ENCODE measurements at regions not wholly inside any gene's neighbourhood (a gene's known extent, or its start where the extent isn't known, plus 50 kb on each side); places are given as distances from the start of the nearest gene placed in this dataset.
"Not testable (repeated sequence)": the region's sequence is repeated elsewhere in the genome, so short reads cannot be mapped to it uniquely, and the experiment has no call there.

- DNase-seq (ENCODE audit: low spot score): no peak
Measured at GRCh38 chr15:29511663-29512062, 242.0 kb upstream of the NSMCE3 start.

DNA sequence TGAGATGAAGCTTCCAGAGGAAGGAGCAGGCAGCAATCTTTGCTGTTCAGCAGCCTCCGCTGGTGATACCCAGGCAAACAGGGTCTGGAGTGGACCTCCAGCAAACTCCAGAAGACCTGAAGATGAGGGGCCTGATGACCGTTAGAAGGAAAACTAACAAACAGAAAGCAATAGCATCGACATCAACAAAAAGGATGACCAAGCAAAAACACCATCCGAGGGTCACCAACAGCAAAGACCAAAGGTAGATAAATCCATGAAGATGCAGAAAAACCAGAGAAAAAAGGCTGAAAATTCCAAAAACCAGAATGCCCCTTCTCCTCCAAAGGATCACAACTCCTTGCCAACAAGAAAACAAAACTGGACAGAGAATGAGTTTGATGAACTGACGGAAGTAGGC lies 235.9 kb upstream of the NSMCE3 start:
- DNase-seq (ENCODE audit: low spot score): not testable (repeated sequence)

GRCh38 chr15:29490747-29491471 lies 221.3 kb upstream of the NSMCE3 start:
- DNase-seq (ENCODE audit: low spot score): no peak

GRCh38 chr15:29480949-29481348 lies 211.3 kb upstream of the NSMCE3 start:
- DNase-seq (ENCODE audit: low spot score): no peak

DNA sequence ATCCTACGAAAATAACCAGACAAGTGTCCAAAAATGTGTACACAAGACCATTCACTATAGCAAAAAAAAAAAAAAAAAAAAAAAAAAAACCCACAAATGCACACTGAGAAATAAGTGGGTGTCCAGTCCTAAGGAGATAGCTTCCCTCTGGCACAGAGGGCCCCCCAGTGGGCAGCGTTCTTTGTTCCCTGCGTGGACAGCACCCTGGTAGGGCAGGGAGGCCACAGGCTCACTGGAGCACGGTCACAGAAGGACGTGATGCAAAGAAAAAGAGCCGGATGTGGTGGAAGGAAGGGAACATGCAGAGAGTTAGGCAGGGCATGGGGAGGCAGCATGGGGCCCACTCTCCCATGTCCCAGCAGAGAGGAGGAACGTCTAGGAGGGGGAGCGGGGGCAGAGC lies 210.7 kb upstream of the NSMCE3 start:
- no peak for DNase-seq (ENCODE audit: low spot score)

- DNase-seq (ENCODE audit: low spot score): no peak
Measured at GRCh38 chr15:29477256-29477655, 207.6 kb upstream of the NSMCE3 start.

DNA sequence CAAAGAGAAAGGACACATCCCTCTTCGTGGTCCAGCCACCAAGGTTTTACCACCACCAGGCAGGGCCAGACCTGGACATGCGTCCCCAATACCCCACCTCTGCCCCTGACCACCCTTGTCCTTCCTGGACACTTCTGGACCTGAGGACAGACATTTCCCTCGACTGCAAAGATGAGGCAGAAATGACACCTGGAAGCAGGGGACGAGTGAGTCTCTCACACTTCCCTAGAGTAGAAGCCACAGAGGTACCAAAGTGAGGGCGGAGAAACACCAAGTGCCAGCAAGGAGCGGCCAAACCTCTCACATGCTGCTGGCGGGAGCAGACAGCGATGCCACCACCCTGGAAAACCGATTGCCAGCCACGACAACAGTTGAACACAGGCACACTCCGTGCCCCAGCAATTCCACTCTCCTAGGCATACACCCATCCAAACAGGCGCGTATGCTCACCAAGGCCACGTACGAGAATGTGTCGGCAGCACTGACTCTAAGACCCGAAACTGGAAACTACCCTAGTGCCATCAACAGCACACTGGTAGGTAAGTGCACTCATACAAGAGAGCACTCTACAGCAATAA lies 207.0 kb upstream of the NSMCE3 start:
- DNase-seq (ENCODE audit: low spot score): no peak

DNA sequence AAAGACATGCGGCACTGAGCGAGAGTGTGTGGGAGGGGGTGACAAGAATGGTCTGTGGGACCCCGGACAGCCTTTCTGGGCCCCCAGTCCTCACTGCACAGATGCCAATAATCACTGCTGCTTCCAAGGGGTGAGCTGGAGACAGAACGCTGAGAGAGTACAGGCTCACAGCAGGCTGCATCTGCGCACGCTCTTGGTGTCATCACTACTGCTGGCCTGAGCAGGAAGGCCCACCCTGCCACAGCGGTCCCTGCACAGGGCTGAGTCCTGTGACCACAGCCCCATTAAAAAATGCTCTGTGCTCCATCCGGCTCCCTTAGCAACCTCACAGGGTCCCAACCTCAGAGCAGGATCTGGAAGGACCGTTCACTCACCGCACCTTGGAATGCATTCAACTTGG lies 205.5 kb upstream of the NSMCE3 start:
- DNase-seq (ENCODE audit: low spot score): no peak

DNA sequence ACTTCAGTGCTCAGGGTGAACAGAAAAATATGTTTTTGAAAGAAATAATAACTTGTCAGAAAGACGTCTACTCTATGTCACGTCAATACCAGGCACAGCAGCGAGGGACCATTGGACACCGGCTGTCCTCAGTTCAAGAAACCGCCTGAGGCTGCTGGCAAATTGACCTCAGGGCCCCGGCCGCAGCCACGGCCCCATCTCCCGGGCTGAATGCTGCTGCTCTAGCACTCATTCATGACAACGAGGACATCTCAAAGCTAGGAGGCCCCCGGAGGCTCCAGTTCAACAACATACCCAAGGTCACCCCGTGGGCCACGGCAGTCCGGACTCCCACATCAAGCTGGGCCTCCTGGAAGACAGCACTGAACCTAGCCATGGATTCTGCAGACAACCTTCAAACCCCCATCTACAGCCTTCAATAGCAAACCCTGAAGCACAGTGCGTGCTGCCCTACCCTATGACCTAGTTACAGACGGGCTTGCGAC lies 204.0 kb upstream of the NSMCE3 start:
- no peak for DNase-seq (ENCODE audit: low spot score)

- DNase-seq (ENCODE audit: low spot score): no peak
Measured at GRCh38 chr15:29472901-29473445, 203.4 kb upstream of the NSMCE3 start.

- no peak for DNase-seq (ENCODE audit: low spot score)
Measured at GRCh38 chr15:29471757-29472156, 202.1 kb upstream of the NSMCE3 start.

GRCh38 chr15:29471306-29471705 lies 201.7 kb upstream of the NSMCE3 start:
- no peak for DNase-seq (ENCODE audit: low spot score)

DNA sequence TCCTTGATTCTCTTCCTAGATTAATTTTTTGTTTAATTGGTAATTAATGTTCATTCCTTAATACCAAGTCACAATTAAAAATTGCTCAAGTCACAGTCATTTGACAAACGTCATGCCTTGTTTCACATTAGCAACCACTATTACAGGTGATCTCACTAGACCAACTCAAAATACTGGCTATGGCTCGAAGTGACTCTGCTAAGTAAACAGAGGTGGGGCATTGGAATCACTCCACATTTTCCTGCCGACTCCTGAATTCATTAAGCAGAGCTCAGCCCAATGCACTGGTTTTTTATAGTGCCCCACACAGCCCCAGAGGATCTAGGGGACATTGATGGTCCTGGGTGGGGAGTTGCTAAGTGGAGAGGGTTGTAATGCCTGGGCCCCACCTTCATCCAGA lies 201.2 kb upstream of the NSMCE3 start:
- no peak for DNase-seq (ENCODE audit: low spot score)

GRCh38 chr15:29470311-29470710 lies 200.7 kb upstream of the NSMCE3 start:
- DNase-seq (ENCODE audit: low spot score): no peak

GRCh38 chr15:29468899-29469298 lies 199.3 kb upstream of the NSMCE3 start:
- DNase-seq (ENCODE audit: low spot score): no peak

GRCh38 chr15:29467091-29467490 lies 197.5 kb upstream of the NSMCE3 start:
- DNase-seq (ENCODE audit: low spot score): no peak

DNA sequence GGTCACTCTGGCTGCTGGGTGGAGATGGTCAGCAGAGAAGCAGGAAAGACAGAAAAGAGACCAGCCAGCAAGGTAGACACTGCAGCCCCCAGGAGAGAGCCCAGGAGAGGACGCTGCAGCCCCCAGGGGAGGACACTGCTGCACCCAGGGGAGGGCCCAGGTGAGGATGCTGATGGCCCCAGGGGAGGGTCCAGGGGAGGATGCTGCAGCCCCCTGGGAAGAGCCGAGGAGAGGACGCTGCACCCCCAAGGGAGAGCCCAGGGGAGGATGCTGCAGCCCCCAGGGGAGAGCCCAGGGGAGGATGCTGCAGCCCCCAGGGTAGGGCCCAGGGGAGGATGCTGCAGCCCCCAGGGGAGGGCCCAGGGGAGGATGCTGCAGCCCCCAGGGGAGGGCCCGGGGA lies 196.7 kb upstream of the NSMCE3 start:
- no peak for DNase-seq (ENCODE audit: low spot score)

DNA sequence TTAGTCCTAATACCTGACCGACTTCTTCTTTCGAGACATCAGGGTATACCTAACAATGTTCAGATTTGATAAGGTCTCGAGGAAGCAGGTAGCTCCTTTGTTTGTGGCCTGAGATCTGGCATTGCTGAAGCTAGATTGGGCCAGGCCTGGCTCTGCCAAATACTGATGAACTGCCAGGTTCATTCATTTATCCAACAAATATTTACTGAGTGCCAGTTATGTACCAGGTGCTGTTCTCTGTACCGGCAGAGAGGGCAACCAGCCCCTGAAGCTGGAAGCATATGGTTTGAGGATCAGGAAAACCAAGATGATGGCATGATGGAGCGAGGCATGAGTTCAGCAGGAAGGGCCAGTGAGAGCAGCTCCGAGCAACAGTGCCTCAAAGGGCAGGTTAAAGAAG lies 196.2 kb upstream of the NSMCE3 start:
- DNase-seq (ENCODE audit: low spot score): no peak

DNA sequence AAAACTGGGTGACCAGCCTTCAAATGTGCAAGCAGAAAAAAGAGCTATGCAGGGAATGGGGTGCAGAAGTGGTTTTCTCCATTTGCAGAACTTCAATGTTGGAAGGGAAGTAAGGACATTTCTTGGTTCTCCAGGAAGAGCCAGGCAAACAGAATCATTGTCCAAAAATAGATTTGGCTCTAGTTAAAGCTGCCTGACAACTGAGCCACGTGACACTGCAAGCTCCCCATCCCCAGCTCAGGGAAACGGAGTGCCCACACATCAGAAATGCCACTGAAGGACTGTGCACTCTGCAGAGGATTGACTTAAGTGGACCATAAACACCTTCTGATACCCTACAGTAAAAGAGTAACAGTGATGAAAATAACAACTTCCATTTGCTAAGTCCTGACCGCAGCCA lies 195.6 kb upstream of the NSMCE3 start:
- DNase-seq (ENCODE audit: low spot score): peak; percentile 24

- no peak for DNase-seq (ENCODE audit: low spot score)
Measured at GRCh38 chr15:29461877-29462276, 192.3 kb upstream of the NSMCE3 start.

DNA sequence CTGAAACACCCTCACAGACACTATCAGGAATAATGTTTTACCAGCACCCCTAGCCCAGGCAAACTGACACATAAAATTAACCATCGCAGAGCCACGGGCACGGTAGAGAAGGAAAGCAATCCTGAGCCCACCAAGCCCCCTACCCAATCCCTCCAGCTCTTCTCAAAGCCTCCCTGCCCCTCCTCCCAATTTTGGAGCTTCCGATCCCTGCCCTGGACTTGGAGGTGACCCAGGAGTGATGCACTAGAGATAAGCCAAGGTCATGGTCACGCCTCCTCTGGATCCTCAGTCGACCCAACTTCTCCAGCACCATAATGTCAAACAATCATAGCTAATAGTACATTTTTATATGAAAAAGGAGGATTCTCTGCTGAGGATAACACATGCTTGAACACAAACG lies 188.7 kb upstream of the NSMCE3 start:
- no peak for DNase-seq (ENCODE audit: low spot score)

DNA sequence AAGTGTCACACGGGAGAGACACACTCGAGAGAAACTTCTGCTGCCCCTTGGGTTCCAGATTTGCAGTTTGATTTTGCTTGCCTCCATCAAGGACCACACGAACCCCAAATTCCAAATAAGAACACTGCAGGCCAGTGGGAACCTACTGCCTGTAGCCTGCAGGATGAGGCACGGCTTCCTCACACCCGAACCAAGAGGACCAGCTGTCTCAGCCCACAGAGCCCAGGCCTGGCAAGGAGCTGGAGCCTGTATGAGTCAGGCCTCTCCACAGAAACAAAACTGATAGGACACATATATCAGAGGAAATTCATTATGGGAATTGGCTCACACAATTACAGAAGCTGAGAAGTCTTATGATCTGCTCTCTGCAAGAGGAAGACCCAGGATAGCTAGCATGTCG lies 188.1 kb upstream of the NSMCE3 start:
- DNase-seq (ENCODE audit: low spot score): no peak

DNA sequence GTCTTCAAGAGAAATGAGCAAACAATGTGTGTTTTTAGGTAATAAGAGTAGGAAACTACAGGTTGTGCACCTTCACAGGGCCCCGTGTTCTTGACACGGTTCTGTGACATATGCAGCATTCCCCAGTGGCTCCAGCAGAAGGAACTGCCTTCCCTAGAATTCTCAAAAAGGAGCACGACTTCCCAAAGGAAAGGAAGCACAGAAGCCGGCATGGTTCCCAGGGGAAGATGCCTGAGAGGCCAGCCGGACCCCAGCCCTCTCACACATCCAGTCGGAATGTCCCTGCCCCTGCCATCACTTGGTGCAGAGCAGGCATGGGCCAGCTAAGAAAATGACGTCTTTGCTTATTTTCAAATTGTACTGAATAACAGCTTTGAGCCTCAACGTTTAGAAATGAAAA lies 187.3 kb upstream of the NSMCE3 start:
- no peak for DNase-seq (ENCODE audit: low spot score)
